ENCODE measurements at regions not wholly inside any gene's neighbourhood (a gene's known extent, or its start where the extent isn't known, plus 50 kb on each side); places are given as distances from the start of the nearest gene placed in this dataset.

- FAIRE-seq (no peak), DNase-seq (ENCODE audit: insufficient read length, low spot score) (no peak)
- TF ChIP-seq, protein P1, sequence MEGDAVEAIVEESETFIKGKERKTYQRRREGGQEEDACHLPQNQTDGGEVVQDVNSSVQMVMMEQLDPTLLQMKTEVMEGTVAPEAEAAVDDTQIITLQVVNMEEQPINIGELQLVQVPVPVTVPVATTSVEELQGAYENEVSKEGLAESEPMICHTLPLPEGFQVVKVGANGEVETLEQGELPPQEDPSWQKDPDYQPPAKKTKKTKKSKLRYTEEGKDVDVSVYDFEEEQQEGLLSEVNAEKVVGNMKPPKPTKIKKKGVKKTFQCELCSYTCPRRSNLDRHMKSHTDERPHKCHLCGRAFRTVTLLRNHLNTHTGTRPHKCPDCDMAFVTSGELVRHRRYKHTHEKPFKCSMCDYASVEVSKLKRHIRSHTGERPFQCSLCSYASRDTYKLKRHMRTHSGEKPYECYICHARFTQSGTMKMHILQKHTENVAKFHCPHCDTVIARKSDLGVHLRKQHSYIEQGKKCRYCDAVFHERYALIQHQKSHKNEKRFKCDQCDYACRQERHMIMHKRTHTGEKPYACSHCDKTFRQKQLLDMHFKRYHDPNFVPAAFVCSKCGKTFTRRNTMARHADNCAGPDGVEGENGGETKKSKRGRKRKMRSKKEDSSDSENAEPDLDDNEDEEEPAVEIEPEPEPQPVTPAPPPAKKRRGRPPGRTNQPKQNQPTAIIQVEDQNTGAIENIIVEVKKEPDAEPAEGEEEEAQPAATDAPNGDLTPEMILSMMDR (IDR thresholded peaks at IDR 0.05; ENCODE audit: insufficient read depth, missing control alignments): no peak
Observed at GRCh38 chr19:31770223-31770622, 421.0 kb upstream of the TSHZ3 start.

- TF ChIP-seq, protein P1 (IDR thresholded peaks at IDR 0.05; ENCODE audit: insufficient read depth, missing control alignments): no peak
- FAIRE-seq: no peak
- DNase-seq (ENCODE audit: insufficient read length, low spot score): no peak
Observed at GRCh38 chr19:31772915-31773314, 423.7 kb upstream of the TSHZ3 start.

DNA sequence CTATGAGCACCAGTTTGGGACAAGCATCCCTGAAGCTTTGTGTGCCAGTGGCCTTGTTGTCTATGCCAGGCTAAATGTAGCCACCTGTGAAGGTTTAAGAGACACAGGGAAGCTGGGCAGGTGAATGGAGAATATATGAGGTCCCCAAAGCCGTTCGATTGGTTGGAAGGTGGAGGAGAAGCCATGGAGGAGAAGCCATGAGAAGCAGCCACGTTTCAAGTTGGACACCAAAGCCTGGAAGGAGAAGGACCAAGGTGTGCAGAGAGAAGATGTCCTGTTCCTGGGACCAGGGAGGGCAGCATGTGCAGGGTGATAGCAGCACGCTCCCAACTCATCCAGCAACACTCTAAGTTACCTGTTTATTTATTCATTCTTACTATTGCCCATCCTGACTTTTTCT lies 432.3 kb upstream of the TSHZ3 start:
- FAIRE-seq (no peak), DNase-seq (ENCODE audit: insufficient read length, low spot score) (no peak)
- TF ChIP-seq, protein P1 (IDR thresholded peaks at IDR 0.05; ENCODE audit: insufficient read depth, missing control alignments): no peak

GRCh38 chr19:31783592-31783991 lies 434.4 kb upstream of the TSHZ3 start:
- no peak for FAIRE-seq
- TF ChIP-seq, protein P1 (IDR thresholded peaks at IDR 0.05; ENCODE audit: insufficient read depth, missing control alignments): no peak
- DNase-seq (ENCODE audit: insufficient read length, low spot score): no peak

- TF ChIP-seq, protein P1 (IDR thresholded peaks at IDR 0.05; ENCODE audit: insufficient read depth, missing control alignments): no peak
- DNase-seq (ENCODE audit: insufficient read length, low spot score): no peak
- FAIRE-seq: no peak
Observed at GRCh38 chr19:31784671-31785101, 435.4 kb upstream of the TSHZ3 start.

GRCh38 chr19:31801611-31802010 lies 452.4 kb upstream of the TSHZ3 start:
- FAIRE-seq (no peak), DNase-seq (ENCODE audit: insufficient read length, low spot score) (no peak)
- TF ChIP-seq, protein P1 (IDR thresholded peaks at IDR 0.05; ENCODE audit: insufficient read depth, missing control alignments): no peak

- DNase-seq (ENCODE audit: insufficient read length, low spot score): no peak
- no peak for FAIRE-seq
- TF ChIP-seq, protein P1 (IDR thresholded peaks at IDR 0.05; ENCODE audit: insufficient read depth, missing control alignments): no peak
Observed at GRCh38 chr19:31803835-31804446, 454.7 kb upstream of the TSHZ3 start.
